Skeletal muscle tissue (tissue), 3 donors: ENCODE measurements at regions not wholly inside any gene's neighbourhood (a gene's known extent, or its start where the extent isn't known, plus 50 kb on each side); places are given as distances from the start of the nearest gene placed in this dataset.

Experiments
- H3K27ac ChIP-seq: one replicate; pipeline ENCODE4 v1.7.0; 2013; ENCODE audit warnings: mild to moderate bottlenecking, low read depth, low read length, inconsistent platforms
- H3K27me3 ChIP-seq, 3 donors: one replicate each; pipeline ENCODE4 v1.7.0; 2013; ENCODE audit warnings: low read length in 3 of 3; ENCODE audit not compliant: control insufficient read depth in 3 of 3, insufficient read depth in 3 of 3
- H3K36me3 ChIP-seq, 3 donors: one replicate each; pipeline ENCODE4 v1.7.0; 2013; ENCODE audit warnings: low read length in 3 of 3; ENCODE audit not compliant: control insufficient read depth in 3 of 3, insufficient read depth in 3 of 3
- H3K4me1 ChIP-seq, 3 donors: one replicate each; pipeline ENCODE4 v1.7.0; 2013; ENCODE audit warnings: low read length in 3 of 3, mild to moderate bottlenecking in 3 of 3; ENCODE audit not compliant: control insufficient read depth in 3 of 3, insufficient read depth in 3 of 3
- H3K4me3 ChIP-seq, 3 donors: one replicate each; pipeline ENCODE4 v1.7.0; 2013; ENCODE audit warnings: low read length in 3 of 3
- H3K9ac ChIP-seq, 3 donors: one replicate each; pipeline ENCODE4 v1.7.0; 2013; ENCODE audit warnings: low read length in 3 of 3, mild to moderate bottlenecking in 3 of 3, moderate library complexity in 2 of 3, low read depth in 1 of 3
- H3K9me3 ChIP-seq, 3 donors: one replicate each; pipeline ENCODE4 v1.7.0; 2013; ENCODE audit warnings: low read length in 3 of 3; ENCODE audit not compliant: control insufficient read depth in 3 of 3
- donor health status: Osteomylitis.

- H3K4me3 ChIP-seq, result no peak overlapping the region
- H3K9me3 ChIP-seq, result no peaks in the 10 kb centered on the region
- H3K27me3 ChIP-seq, result no peaks in the 10 kb centered on the region
- no peaks in the 10 kb centered on the region for H3K4me1 ChIP-seq
- H3K9ac ChIP-seq, result no peak overlapping the region
- no peak overlapping the region for H3K27ac ChIP-seq
- no peaks in the 10 kb centered on the region for H3K36me3 ChIP-seq
Measured at GRCh38 chr6:81226957-81227356, 525.5 kb downstream of the TENT5A start.

GRCh38 chr6:81216668-81217067, 535.8 kb downstream of the TENT5A start:
- Histone ChIP-seq H3K27me3 (no peaks in the 10 kb centered on the region), H3K27ac (no peak overlapping the region), H3K36me3 (no peaks in the 10 kb centered on the region), H3K4me1 (no peaks in the 10 kb centered on the region), H3K9me3 (no peaks in the 10 kb centered on the region), H3K4me3 (no peak overlapping the region), H3K9ac (no peak overlapping the region)

- Histone ChIP-seq H3K27me3 (no peaks in the 10 kb centered on the region), H3K9me3 (no peaks in the 10 kb centered on the region), H3K27ac (no peak overlapping the region), H3K36me3 (no peaks in the 10 kb centered on the region), H3K9ac (no peak overlapping the region), H3K4me3 (no peak overlapping the region), H3K4me1 (no peaks in the 10 kb centered on the region)
Measured at GRCh38 chr6:81215092-81215432, 537.4 kb downstream of the TENT5A start.

GRCh38 chr6:81214414-81215091, 537.9 kb downstream of the TENT5A start:
- Histone ChIP-seq H3K36me3 (no peaks in the 10 kb centered on the region), H3K27ac (no peak overlapping the region), H3K9ac (no peak overlapping the region), H3K4me1 (no peaks in the 10 kb centered on the region), H3K4me3 (no peak overlapping the region), H3K9me3 (no peaks in the 10 kb centered on the region), H3K27me3 (no peaks in the 10 kb centered on the region)

- no peak overlapping the region for H3K27ac ChIP-seq
- no peaks in the 10 kb centered on the region for H3K27me3 ChIP-seq
- no peaks in the 10 kb centered on the region for H3K9me3 ChIP-seq
- H3K9ac ChIP-seq, result no peak overlapping the region
- H3K4me1 ChIP-seq, result no peaks in the 10 kb centered on the region
- no peaks in the 10 kb centered on the region for H3K36me3 ChIP-seq
- no peak overlapping the region for H3K4me3 ChIP-seq
Measured at GRCh38 chr6:81204731-81205130, 547.8 kb downstream of the TENT5A start.

GRCh38 chr6:81194374-81194773, 558.1 kb downstream of the TENT5A start:
- H3K4me3 ChIP-seq, result no peak overlapping the region
- no peaks in the 10 kb centered on the region for H3K36me3 ChIP-seq
- H3K27ac ChIP-seq, result no peak overlapping the region
- no peaks in the 10 kb centered on the region for H3K27me3 ChIP-seq
- H3K9ac ChIP-seq, result no peak overlapping the region
- no peaks in the 10 kb centered on the region for H3K9me3 ChIP-seq
- no peaks in the 10 kb centered on the region for H3K4me1 ChIP-seq

GRCh38 chr6:81172056-81172740, 580.3 kb downstream of the TENT5A start:
- Histone ChIP-seq H3K9ac (no peak overlapping the region), H3K36me3 (no peaks in the 10 kb centered on the region), H3K27me3 (no peaks in the 10 kb centered on the region), H3K9me3 (no peaks in the 10 kb centered on the region), H3K27ac (peak overlapping the region; percentile 15), H3K4me1 (peaks cover 0 to 4% (median 0%) of the 10 kb centered on the region in 3 donors), H3K4me3 (no peak overlapping the region)

- Histone ChIP-seq H3K27ac (no peak overlapping the region), H3K36me3 (no peaks in the 10 kb centered on the region), H3K4me1 (peaks cover 0 to 4% (median 0%) of the 10 kb centered on the region in 3 donors), H3K9me3 (no peaks in the 10 kb centered on the region), H3K4me3 (no peak overlapping the region), H3K27me3 (no peaks in the 10 kb centered on the region), H3K9ac (no peak overlapping the region)
Measured at GRCh38 chr6:81169166-81169565, 583.3 kb downstream of the TENT5A start.

- H3K9me3 ChIP-seq, result no peaks in the 10 kb centered on the region
- H3K27ac ChIP-seq, result no peak overlapping the region
- no peak overlapping the region for H3K4me3 ChIP-seq
- H3K9ac ChIP-seq, result no peak overlapping the region
- H3K36me3 ChIP-seq, result no peaks in the 10 kb centered on the region
- no peaks in the 10 kb centered on the region for H3K27me3 ChIP-seq
- H3K4me1 ChIP-seq, result no peaks in the 10 kb centered on the region
Measured at GRCh38 chr6:81166770-81167169, 585.7 kb downstream of the TENT5A start.

- Histone ChIP-seq H3K4me3 (no peak overlapping the region), H3K9me3 (no peaks in the 10 kb centered on the region), H3K36me3 (no peaks in the 10 kb centered on the region), H3K27me3 (no peaks in the 10 kb centered on the region), H3K4me1 (no peaks in the 10 kb centered on the region), H3K27ac (no peak overlapping the region), H3K9ac (no peak overlapping the region)
Measured at GRCh38 chr6:81158956-81159355, 593.5 kb downstream of the TENT5A start.
